ENCODE measurements at regions not wholly inside any gene's neighbourhood (a gene's known extent, or its start where the extent isn't known, plus 50 kb on each side); places are given as distances from the start of the nearest gene placed in this dataset.
A peak's percentile ranks its signal among the peaks of the same experiment; 100 is the strongest.

- Histone ChIP-seq H3K4me1 (ENCODE audit: control insufficient read depth, insufficient read depth, low read length) (no peaks in the 10 kb centered on the region), H3K36me3 (ENCODE audit: control insufficient read depth, insufficient read depth, low read length) (no peaks in the 10 kb centered on the region), H3K27me3 (ENCODE audit: control insufficient read depth, insufficient read depth, low read length) (peaks cover 21% of the 10 kb centered on the region), H3K9me3 (ENCODE audit: control insufficient read depth, insufficient read depth, low read depth, low read length) (no peaks in the 10 kb centered on the region), H3K4me3 (ENCODE audit: low read depth in 2 of 2, low read length in 2 of 2) (no peak overlapping the region), H3K27ac (ENCODE audit: low read length) (no peak overlapping the region)
- ChIA-PET POLR2A (no interaction called here), CTCF (no interaction called here)
- intact Hi-C loops (cut with micrococcal nuclease; ENCODE audit: unreplicated experiment) (no loop called here), in situ Hi-C loops (cut with HindIII; ENCODE audit: low pct_unique_long_range_greater_than_20kb, low sequenced_read_pairs) (no loop called here)
- DNase-seq (ENCODE audit: low read depth, low spot score) = no peak
- ATAC-seq = no peak
- no TSS peak for BruUV-seq (replicated peaks)
- TF ChIP-seq POLR2AphosphoS5 (IDR thresholded peaks at IDR 0.05; ENCODE audit: low read depth, low read length) (no peak), SIN3A (IDR thresholded peaks at IDR 0.05; ENCODE audit: borderline replicate concordance, insufficient read depth, low read depth, low read length) (no peak), REST (IDR thresholded peaks at IDR 0.05; ENCODE audit: insufficient read depth in 1 of 2, low read depth in 2 of 2, low read length in 1 of 2) (no peak), CTCF (IDR thresholded peaks at IDR 0.05) (no peak), TCF7L2 (IDR thresholded peaks at IDR 0.05; ENCODE audit: low read depth, low read length) (no peak)
Measured at GRCh38 chr17:79372470-79373238, 238.2 kb downstream of the RBFOX3 start.

GRCh38 chr17:79371984-79372383 lies 238.9 kb downstream of the RBFOX3 start:
- no peak for TF ChIP-seq POLR2AphosphoS5 (IDR thresholded peaks at IDR 0.05; ENCODE audit: low read depth, low read length)
- no peak for TF ChIP-seq SIN3A (IDR thresholded peaks at IDR 0.05; ENCODE audit: borderline replicate concordance, insufficient read depth, low read depth, low read length)
- TF ChIP-seq TCF7L2 (IDR thresholded peaks at IDR 0.05; ENCODE audit: low read depth, low read length) = no peak
- no peak for TF ChIP-seq CTCF (IDR thresholded peaks at IDR 0.05)
- no peak for TF ChIP-seq REST (IDR thresholded peaks at IDR 0.05; ENCODE audit: insufficient read depth in 1 of 2, low read depth in 2 of 2, low read length in 1 of 2)
- intact Hi-C loops (cut with micrococcal nuclease; ENCODE audit: unreplicated experiment) = no loop called here

More at GRCh38 chr17:79371984-79372383, 238.9 kb downstream of the RBFOX3 start:
- 0 out of 2 replicates have a peak, but pooled peaks have one; percentile 49 for ATAC-seq
- no peak overlapping the region for H3K27ac ChIP-seq (ENCODE audit: low read length)
- H3K36me3 ChIP-seq (ENCODE audit: control insufficient read depth, insufficient read depth, low read length) = no peaks in the 10 kb centered on the region
- H3K4me1 ChIP-seq (ENCODE audit: control insufficient read depth, insufficient read depth, low read length) = no peaks in the 10 kb centered on the region
- ChIA-PET POLR2A (no interaction called here), CTCF (no interaction called here)
- no peaks in the 10 kb centered on the region for H3K9me3 ChIP-seq (ENCODE audit: control insufficient read depth, insufficient read depth, low read depth, low read length)
- no TSS peak for BruUV-seq (replicated peaks)
- peaks cover 16% of the 10 kb centered on the region for H3K27me3 ChIP-seq (ENCODE audit: control insufficient read depth, insufficient read depth, low read length)
- no peak for DNase-seq (ENCODE audit: low read depth, low spot score)
- in situ Hi-C loops (cut with HindIII; ENCODE audit: low pct_unique_long_range_greater_than_20kb, low sequenced_read_pairs) = no loop called here
- no peak overlapping the region for H3K4me3 ChIP-seq (ENCODE audit: low read depth in 2 of 2, low read length in 2 of 2)
